Thyroid gland (tissue), 4 donors: ENCODE measurements at regions not wholly inside any gene's neighbourhood (a gene's known extent, or its start where the extent isn't known, plus 50 kb on each side); places are given as distances from the start of the nearest gene placed in this dataset.

Source experiments
- POLR2A ChIP-seq, 2 donors: fragments of 450-650 bp; IDR thresholded peaks; one replicate each; pipeline ENCODE4 v1.6.1; 2017; ENCODE audit warnings: antibody characterized with exemption in 2 of 2, mild to moderate bottlenecking in 2 of 2, moderate library complexity in 1 of 2
- TF ChIP-seq, protein P1 (sequence below), 6 experiments: fragments of 200-600 bp in 3 of 6; fragments of 450-650 bp in 3 of 6; sonication (generic) in 3 of 6; IDR thresholded peaks; one replicate each; pipeline ENCODE4 v1.5.1; 2016 to 2019; ENCODE audit warnings: antibody characterized with exemption in 6 of 6, mild to moderate bottlenecking in 2 of 6, inconsistent platforms in 1 of 6, moderate library complexity in 1 of 6

DNA sequence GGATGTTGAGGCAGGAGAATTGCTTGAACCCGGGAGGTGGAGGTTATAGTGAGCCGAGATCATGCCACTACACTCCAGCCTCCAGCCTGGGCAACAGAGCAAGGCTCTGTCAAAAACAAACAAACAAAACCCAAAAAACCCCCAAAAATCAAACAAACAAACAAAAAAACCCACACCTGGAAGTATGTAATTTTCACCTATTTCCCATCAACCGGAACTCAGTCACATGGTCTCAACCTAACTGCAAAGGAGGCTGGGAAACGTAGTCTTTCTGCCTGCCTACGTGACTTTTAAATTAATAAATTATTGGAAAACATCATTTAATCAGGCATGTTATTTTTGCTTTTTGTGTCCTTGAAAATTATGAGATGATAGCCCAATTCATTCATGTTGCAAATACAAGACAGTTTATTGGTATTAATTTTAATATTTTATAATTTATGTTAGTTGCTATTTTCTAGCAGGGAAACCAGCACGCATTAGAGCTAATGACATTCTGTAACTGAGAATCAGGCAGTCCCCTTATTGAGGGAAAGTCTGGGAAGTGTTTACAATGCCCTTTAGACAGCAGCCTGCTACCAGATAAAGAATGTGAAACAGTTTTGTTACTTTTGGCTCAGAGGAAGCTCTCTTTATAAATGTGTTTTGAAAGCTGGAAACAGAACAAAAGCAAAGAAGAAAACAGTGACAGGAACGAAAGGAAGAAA lies 110.3 kb downstream of the NXNL2 start:
- TF ChIP-seq, protein P1, sequence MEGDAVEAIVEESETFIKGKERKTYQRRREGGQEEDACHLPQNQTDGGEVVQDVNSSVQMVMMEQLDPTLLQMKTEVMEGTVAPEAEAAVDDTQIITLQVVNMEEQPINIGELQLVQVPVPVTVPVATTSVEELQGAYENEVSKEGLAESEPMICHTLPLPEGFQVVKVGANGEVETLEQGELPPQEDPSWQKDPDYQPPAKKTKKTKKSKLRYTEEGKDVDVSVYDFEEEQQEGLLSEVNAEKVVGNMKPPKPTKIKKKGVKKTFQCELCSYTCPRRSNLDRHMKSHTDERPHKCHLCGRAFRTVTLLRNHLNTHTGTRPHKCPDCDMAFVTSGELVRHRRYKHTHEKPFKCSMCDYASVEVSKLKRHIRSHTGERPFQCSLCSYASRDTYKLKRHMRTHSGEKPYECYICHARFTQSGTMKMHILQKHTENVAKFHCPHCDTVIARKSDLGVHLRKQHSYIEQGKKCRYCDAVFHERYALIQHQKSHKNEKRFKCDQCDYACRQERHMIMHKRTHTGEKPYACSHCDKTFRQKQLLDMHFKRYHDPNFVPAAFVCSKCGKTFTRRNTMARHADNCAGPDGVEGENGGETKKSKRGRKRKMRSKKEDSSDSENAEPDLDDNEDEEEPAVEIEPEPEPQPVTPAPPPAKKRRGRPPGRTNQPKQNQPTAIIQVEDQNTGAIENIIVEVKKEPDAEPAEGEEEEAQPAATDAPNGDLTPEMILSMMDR (IDR thresholded peaks at IDR 0.05), result no peak
- TF ChIP-seq POLR2A (IDR thresholded peaks at IDR 0.05), result no peak
